GM18517 (cell line): ENCODE measurements at regions not wholly inside any gene's neighbourhood (a gene's known extent, or its start where the extent isn't known, plus 50 kb on each side); places are given as distances from the start of the nearest gene placed in this dataset.

Experiments used
- ATAC-seq: cut with Tn5 transposase; IDR thresholded peaks from one replicate; pipeline ENCODE4 v1.9.1; 2021; ENCODE audit warnings: mild to moderate bottlenecking, moderate library complexity; ENCODE audit not compliant: unreplicated experiment

- ATAC-seq = no peak
These were observed 608.1 kb upstream of the FAM241A start for GRCh38 chr4:111537165-111537564.

- no peak for ATAC-seq
These were observed 607.4 kb upstream of the FAM241A start for GRCh38 chr4:111537871-111538270.

GRCh38 chr4:111540671-111541070 lies 604.6 kb upstream of the FAM241A start:
- ATAC-seq = no peak

GRCh38 chr4:111542056-111542455 lies 603.2 kb upstream of the FAM241A start:
- no peak for ATAC-seq

- no peak for ATAC-seq
These were observed 598.4 kb upstream of the FAM241A start for GRCh38 chr4:111546881-111547280.

GRCh38 chr4:111556141-111556781 lies 589.0 kb upstream of the FAM241A start:
- no peak for ATAC-seq

- ATAC-seq = no peak
These were observed 588.4 kb upstream of the FAM241A start for GRCh38 chr4:111556851-111557250.

GRCh38 chr4:111562826-111563225 lies 582.4 kb upstream of the FAM241A start:
- no peak for ATAC-seq

GRCh38 chr4:111572470-111572869 lies 572.8 kb upstream of the FAM241A start:
- no peak for ATAC-seq

GRCh38 chr4:111573386-111573785 lies 571.9 kb upstream of the FAM241A start:
- ATAC-seq = no peak

- ATAC-seq = no peak
These were observed 565.5 kb upstream of the FAM241A start for GRCh38 chr4:111579767-111580166.

- no peak for ATAC-seq
These were observed 549.8 kb upstream of the FAM241A start for GRCh38 chr4:111595456-111595855.

- ATAC-seq = no peak
These were observed 548.8 kb upstream of the FAM241A start for GRCh38 chr4:111596491-111596890.

GRCh38 chr4:111601671-111602070 lies 543.6 kb upstream of the FAM241A start:
- no peak for ATAC-seq

GRCh38 chr4:111602848-111603247 lies 542.4 kb upstream of the FAM241A start:
- ATAC-seq = no peak

- no peak for ATAC-seq
These were observed 540.1 kb upstream of the FAM241A start for GRCh38 chr4:111605111-111605510.

GRCh38 chr4:111610681-111611080 lies 534.6 kb upstream of the FAM241A start:
- ATAC-seq = no peak

- no peak for ATAC-seq
These were observed 526.3 kb upstream of the FAM241A start for GRCh38 chr4:111618908-111619307.

GRCh38 chr4:111628437-111628836 lies 516.8 kb upstream of the FAM241A start:
- no peak for ATAC-seq

- ATAC-seq = no peak
These were observed 514.5 kb upstream of the FAM241A start for GRCh38 chr4:111630705-111631104.

- no peak for ATAC-seq
These were observed 513.8 kb upstream of the FAM241A start for GRCh38 chr4:111631215-111631999.

GRCh38 chr4:111632641-111633151 lies 512.6 kb upstream of the FAM241A start:
- no peak for ATAC-seq
